HEK293 (cell line): ENCODE measurements at regions not wholly inside any gene's neighbourhood (a gene's known extent, or its start where the extent isn't known, plus 50 kb on each side); places are given as distances from the start of the nearest gene placed in this dataset.

Experiments used
- GLI4 ChIP-seq: fragments of 450-650 bp; formaldehyde crosslinking; IDR thresholded peaks from 2 replicates; pipeline ENCODE4 v1.5.1; 2016; ENCODE audit warnings: missing biosample characterization, missing genetic modification characterization
- KLF16 ChIP-seq: fragments of 450-650 bp; formaldehyde crosslinking; IDR thresholded peaks from 2 replicates; pipeline ENCODE4 v1.5.1; 2017; ENCODE audit warnings: missing biosample characterization, missing genetic modification characterization
- REST ChIP-seq: fragments of 450-650 bp; formaldehyde crosslinking; IDR thresholded peaks from 2 replicates; pipeline ENCODE4 v1.5.1; 2016; ENCODE audit warnings: missing biosample characterization, missing genetic modification characterization
- ZNF629 ChIP-seq: fragments of 450-650 bp; formaldehyde crosslinking; IDR thresholded peaks from 2 replicates; pipeline ENCODE4 v1.5.1; 2017; ENCODE audit warnings: missing biosample characterization, missing genetic modification characterization
- TF ChIP-seq, protein P1 (sequence below): fragments of 450-650 bp; formaldehyde crosslinking; IDR thresholded peaks from 2 replicates; pipeline ENCODE4 v1.5.1; 2016; ENCODE audit warnings: missing biosample characterization, missing genetic modification characterization

- TF ChIP-seq REST (tag by site-specific recombination) (no peak), GLI4 (tag by site-specific recombination) (no peak), ZNF629 (tag by site-specific recombination) (no peak), KLF16 (tag by site-specific recombination) (no peak)
- TF ChIP-seq, protein P1, sequence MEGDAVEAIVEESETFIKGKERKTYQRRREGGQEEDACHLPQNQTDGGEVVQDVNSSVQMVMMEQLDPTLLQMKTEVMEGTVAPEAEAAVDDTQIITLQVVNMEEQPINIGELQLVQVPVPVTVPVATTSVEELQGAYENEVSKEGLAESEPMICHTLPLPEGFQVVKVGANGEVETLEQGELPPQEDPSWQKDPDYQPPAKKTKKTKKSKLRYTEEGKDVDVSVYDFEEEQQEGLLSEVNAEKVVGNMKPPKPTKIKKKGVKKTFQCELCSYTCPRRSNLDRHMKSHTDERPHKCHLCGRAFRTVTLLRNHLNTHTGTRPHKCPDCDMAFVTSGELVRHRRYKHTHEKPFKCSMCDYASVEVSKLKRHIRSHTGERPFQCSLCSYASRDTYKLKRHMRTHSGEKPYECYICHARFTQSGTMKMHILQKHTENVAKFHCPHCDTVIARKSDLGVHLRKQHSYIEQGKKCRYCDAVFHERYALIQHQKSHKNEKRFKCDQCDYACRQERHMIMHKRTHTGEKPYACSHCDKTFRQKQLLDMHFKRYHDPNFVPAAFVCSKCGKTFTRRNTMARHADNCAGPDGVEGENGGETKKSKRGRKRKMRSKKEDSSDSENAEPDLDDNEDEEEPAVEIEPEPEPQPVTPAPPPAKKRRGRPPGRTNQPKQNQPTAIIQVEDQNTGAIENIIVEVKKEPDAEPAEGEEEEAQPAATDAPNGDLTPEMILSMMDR (tag by site-specific recombination), result no peak
These were observed 118.8 kb upstream of the PALMD start for GRCh38 chr1:99527078-99527477.
